ENCODE measurements at regions not wholly inside any gene's neighbourhood (a gene's known extent, or its start where the extent isn't known, plus 50 kb on each side); places are given as distances from the start of the nearest gene placed in this dataset.

GRCh38 chr2:147468963-147469362 lies 375.9 kb upstream of the ACVR2A start:
- no peak for DNase-seq (ENCODE audit: low read depth in 2 of 2)

GRCh38 chr2:147468349-147468748 lies 376.5 kb upstream of the ACVR2A start:
- no peak for DNase-seq (ENCODE audit: low read depth in 2 of 2)

GRCh38 chr2:147467441-147467840 lies 377.4 kb upstream of the ACVR2A start:
- no peak for DNase-seq (ENCODE audit: low read depth in 2 of 2)

- no peak for DNase-seq (ENCODE audit: low read depth in 2 of 2)
Observed at GRCh38 chr2:147464737-147465357, 380.0 kb upstream of the ACVR2A start.

- no peak for DNase-seq (ENCODE audit: low read depth in 2 of 2)
Observed at GRCh38 chr2:147463881-147464520, 380.8 kb upstream of the ACVR2A start.

- DNase-seq (ENCODE audit: low read depth in 2 of 2) = no peak
Observed at GRCh38 chr2:147460155-147460554, 384.7 kb upstream of the ACVR2A start.

GRCh38 chr2:147456779-147457178 lies 388.1 kb upstream of the ACVR2A start:
- no peak for DNase-seq (ENCODE audit: low read depth in 2 of 2)

- DNase-seq (ENCODE audit: low read depth in 2 of 2) = no peak
Observed at GRCh38 chr2:147451902-147452515, 392.8 kb upstream of the ACVR2A start.

GRCh38 chr2:147450661-147451510 lies 393.9 kb upstream of the ACVR2A start:
- no peak for DNase-seq (ENCODE audit: low read depth in 2 of 2)

GRCh38 chr2:147449323-147449991 lies 395.4 kb upstream of the ACVR2A start:
- no peak for DNase-seq (ENCODE audit: low read depth in 2 of 2)

GRCh38 chr2:147442816-147443215 lies 402.0 kb upstream of the ACVR2A start:
- no peak for DNase-seq (ENCODE audit: low read depth in 2 of 2)

GRCh38 chr2:147441182-147441581 lies 403.6 kb upstream of the ACVR2A start:
- DNase-seq (ENCODE audit: low read depth in 2 of 2) = no peak

GRCh38 chr2:147440734-147441133 lies 404.1 kb upstream of the ACVR2A start:
- DNase-seq (ENCODE audit: low read depth in 2 of 2) = no peak

- no peak for DNase-seq (ENCODE audit: low read depth in 2 of 2)
Observed at GRCh38 chr2:147439986-147440385, 404.8 kb upstream of the ACVR2A start.

GRCh38 chr2:147438882-147439281 lies 405.9 kb upstream of the ACVR2A start:
- DNase-seq (ENCODE audit: low read depth in 2 of 2) = no peak

- no peak for DNase-seq (ENCODE audit: low read depth in 2 of 2)
Observed at GRCh38 chr2:147433822-147434221, 411.0 kb upstream of the ACVR2A start.

GRCh38 chr2:147430408-147430807 lies 414.4 kb upstream of the ACVR2A start:
- no peak for DNase-seq (ENCODE audit: low read depth in 2 of 2)

- no peak for DNase-seq (ENCODE audit: low read depth in 2 of 2)
Observed at GRCh38 chr2:147428120-147428747, 416.6 kb upstream of the ACVR2A start.

GRCh38 chr2:147425437-147426029 lies 419.3 kb upstream of the ACVR2A start:
- DNase-seq (ENCODE audit: low read depth in 2 of 2) = no peak

- DNase-seq (ENCODE audit: low read depth in 2 of 2) = no peak
Observed at GRCh38 chr2:147424766-147425165, 420.1 kb upstream of the ACVR2A start.

Measured in lung microvascular endothelial cell (primary cell).